Activated T-cell treated with anti-CD3 and anti-CD28 coated beads, Interleukin-2, amount 50 U/mL, for 72 hours (primary cell): ENCODE measurements at regions not wholly inside any gene's neighbourhood (a gene's known extent, or its start where the extent isn't known, plus 50 kb on each side); places are given as distances from the start of the nearest gene placed in this dataset.

ENCODE experiments used
- ATAC-seq, 2 donors: fragments of 150-1000 bp; cut with Tn5 transposase; replicated peaks in 1 of 2; 2 replicates each; pipeline ENCODE4 v1.10.0; 2021; ENCODE audit warnings: moderate library complexity in 2 of 2, mild to moderate bottlenecking in 1 of 2
- DNase-seq, 2 donors: peaks; one replicate each; pipeline ENCODE4 v3.0.0; 2021 to 2022; ENCODE audit warnings: mixed read lengths in 1 of 2
- H3K27ac Mint-ChIP-seq: one replicate; pipeline ENCODE4 v1.8.0; 2022; ENCODE audit warnings: mild to moderate bottlenecking, moderate library complexity, mixed read lengths
- H3K27me3 Mint-ChIP-seq: one replicate; pipeline ENCODE4 v1.8.0; 2022; ENCODE audit warnings: low read depth, mixed read lengths
- H3K36me3 Mint-ChIP-seq, 2 donors: one replicate each; pipeline ENCODE4 v1.8.0; 2022; ENCODE audit warnings: mixed read lengths in 2 of 2, mild to moderate bottlenecking in 1 of 2; ENCODE audit not compliant: insufficient read depth in 2 of 2
- H3K4me1 Mint-ChIP-seq: one replicate; pipeline ENCODE4 v1.8.0; 2022; ENCODE audit warnings: low read depth, mixed read lengths
- H3K4me3 Mint-ChIP-seq, 2 donors: one replicate each; pipeline ENCODE4 v1.8.0; 2022; ENCODE audit warnings: mild to moderate bottlenecking in 2 of 2, mixed read lengths in 2 of 2, moderate library complexity in 2 of 2
- H3K9me3 Mint-ChIP-seq, 2 donors: one replicate each; pipeline ENCODE4 v1.8.0; 2022; ENCODE audit warnings: mixed read lengths in 2 of 2

DNA sequence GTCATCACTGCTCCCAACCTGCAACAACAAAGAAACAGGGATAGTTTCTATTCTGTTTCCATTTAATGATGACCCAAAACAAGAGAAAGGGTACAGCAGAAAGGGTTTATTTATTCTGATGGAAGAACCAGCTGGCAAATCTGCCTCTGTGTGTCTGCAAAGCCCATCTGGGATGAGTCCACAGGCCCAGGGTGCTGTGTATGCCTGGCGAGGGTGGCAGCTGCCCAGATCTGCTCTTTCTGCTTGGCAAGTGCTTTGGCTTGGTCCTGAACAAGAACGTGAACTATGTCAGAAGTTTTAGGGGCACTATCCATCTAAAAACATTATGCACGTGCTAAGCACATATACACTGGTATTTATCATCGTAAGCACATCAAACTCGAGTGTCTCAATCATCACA is 333.8 kb downstream of the CXCL12 start:
- H3K27ac Mint-ChIP-seq, result no peak overlapping the region
- no peak for ATAC-seq
- H3K27me3 Mint-ChIP-seq, result peaks cover 36% of the 10 kb centered on the region
- H3K9me3 Mint-ChIP-seq, result no peaks in the 10 kb centered on the region
- peaks cover 4% of the 10 kb centered on the region for H3K4me1 Mint-ChIP-seq
- DNase-seq, result no peak
- H3K36me3 Mint-ChIP-seq, result no peaks in the 10 kb centered on the region
- no peak overlapping the region for H3K4me3 Mint-ChIP-seq

DNA sequence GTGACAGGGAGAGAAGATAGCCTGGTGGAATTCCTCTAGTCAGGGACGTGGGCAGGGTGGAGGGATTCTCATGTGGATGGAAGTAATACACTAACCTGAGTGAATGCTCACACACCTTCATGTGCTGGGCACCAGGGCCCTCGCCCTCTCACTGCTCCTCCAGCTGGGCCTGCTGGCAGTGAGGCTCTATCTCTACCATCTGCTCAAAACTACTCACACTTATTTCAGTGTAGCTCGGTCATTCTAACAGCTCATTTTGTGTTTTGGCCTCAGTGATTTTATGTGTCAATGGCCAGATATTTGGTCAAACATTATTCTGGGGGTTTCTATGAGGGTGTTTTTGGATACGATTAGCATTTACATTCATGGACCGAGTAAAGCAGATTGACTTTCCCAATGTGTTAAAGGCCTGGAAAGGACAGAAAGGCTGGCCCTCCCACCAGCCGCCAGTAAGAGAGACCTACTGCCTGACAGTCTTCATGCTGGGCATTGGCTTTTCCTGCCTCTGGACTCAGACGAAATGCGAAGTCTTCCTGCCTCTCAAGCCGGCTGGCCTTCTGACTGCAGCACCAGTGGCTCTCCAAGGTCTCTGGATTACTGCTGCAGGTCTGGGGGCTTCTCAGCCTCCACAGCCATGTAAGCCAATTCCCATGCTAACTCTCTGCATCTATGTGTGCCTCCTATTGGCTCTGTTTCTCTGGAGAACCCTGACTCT is 335.4 kb downstream of the CXCL12 start:
- ATAC-seq (no peak), DNase-seq (no peak)
- Mint-ChIP-seq H3K4me3 (no peak overlapping the region), H3K4me1 (peaks cover 4% of the 10 kb centered on the region), H3K9me3 (no peaks in the 10 kb centered on the region), H3K27ac (no peak overlapping the region), H3K27me3 (peaks cover 37% of the 10 kb centered on the region), H3K36me3 (no peaks in the 10 kb centered on the region)

DNA sequence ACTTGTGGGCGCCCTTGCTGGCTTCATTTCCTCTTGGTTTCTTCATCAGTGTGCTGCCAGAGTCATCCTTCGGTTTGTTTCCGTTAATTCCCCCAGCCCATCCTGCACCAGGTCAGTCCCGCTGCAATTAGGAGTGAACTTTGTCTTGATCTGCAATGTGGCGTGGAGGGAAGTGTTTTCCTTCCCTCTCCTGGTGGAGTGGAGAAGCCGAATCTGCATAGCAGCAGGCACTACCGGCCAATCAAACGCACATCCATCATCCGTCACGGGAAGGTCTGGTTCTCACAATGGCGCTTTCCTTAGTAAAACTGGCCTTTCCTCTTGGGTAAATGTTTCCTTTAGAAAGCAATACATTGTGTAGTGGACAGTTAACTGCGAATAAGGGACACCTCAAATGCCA is 337.5 kb downstream of the CXCL12 start:
- no peak overlapping the region for H3K27ac Mint-ChIP-seq
- H3K4me1 Mint-ChIP-seq, result peaks cover 4% of the 10 kb centered on the region

DNA sequence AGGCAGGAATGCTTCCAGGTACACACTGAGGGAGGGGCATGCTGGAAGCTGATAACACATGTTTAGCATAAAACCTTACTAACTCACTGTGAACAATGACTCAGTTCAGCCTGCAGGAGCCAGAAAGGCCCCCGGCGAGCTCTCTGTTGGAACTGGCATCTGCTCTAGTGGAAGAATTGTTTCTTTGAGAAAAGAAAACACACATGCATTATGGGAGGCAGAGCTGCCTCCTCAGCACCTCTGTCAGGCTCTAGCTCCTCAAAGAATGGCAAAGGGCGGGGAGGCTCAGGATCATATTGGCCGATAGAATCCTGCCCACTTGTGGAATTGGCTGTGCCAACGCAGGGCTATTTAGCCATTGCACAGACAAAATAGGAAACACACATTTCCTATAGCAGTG is 338.3 kb downstream of the CXCL12 start:
- no peak for ATAC-seq
- Mint-ChIP-seq H3K27ac (no peak overlapping the region), H3K4me1 (peaks cover 4% of the 10 kb centered on the region), H3K9me3 (no peaks in the 10 kb centered on the region), H3K27me3 (peaks cover 22% of the 10 kb centered on the region), H3K36me3 (no peaks in the 10 kb centered on the region), H3K4me3 (no peak overlapping the region)
- DNase-seq, result no peak

More for the DNA sequence above, 337.5 kb downstream of the CXCL12 start:
- Mint-ChIP-seq H3K9me3 (no peaks in the 10 kb centered on the region), H3K4me3 (no peak overlapping the region), H3K36me3 (no peaks in the 10 kb centered on the region), H3K27me3 (peaks cover 29% of the 10 kb centered on the region)
- ATAC-seq (no peak), DNase-seq (no peak)

DNA sequence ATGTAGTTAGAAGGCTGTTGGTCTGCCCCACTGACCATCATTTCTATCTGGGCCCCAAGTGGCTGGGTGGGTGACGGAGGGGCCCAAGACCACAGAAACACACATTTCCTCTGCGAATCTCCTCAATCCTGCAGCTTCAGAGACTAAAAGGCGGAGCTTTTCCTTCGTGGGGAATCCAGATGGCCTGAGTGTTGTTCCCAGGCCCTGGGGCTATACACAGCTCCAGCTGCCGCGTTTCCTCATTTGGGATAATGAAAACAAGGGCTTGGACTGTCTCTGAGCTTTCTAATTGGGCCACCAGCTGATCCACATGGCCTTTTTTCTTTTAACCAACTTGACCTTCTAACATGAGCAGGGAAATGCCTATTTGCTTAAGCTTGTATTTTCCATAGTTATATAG is 339.9 kb downstream of the CXCL12 start:
- Mint-ChIP-seq H3K27ac (no peak overlapping the region), H3K4me1 (peaks cover 4% of the 10 kb centered on the region), H3K27me3 (peaks cover 20% of the 10 kb centered on the region), H3K36me3 (no peaks in the 10 kb centered on the region), H3K4me3 (no peak overlapping the region), H3K9me3 (no peaks in the 10 kb centered on the region)
- ATAC-seq (no peak), DNase-seq (no peak)

DNA sequence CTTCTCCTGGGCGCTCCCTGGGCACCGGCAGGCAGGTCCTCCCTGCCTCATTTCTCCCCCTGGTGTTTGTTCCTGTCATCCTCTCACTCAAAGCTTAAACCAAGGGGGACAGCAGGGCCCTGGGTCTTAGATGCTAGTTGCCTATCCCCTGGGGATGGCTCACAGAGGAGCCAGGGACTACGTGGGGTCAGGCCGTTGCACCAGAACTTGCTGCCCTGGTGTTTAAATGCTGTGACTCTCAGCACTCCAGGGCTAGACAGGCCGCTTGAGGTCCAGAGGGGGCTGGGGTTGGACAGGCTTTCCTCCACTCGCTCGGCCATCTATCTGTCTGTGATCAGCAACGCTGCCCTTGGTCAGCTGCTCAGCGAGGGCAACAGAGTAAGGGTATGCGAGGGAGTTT is 340.3 kb downstream of the CXCL12 start:
- ATAC-seq, result no peak
- peaks cover 20% of the 10 kb centered on the region for H3K27me3 Mint-ChIP-seq
- no peaks in the 10 kb centered on the region for H3K9me3 Mint-ChIP-seq

DNA sequence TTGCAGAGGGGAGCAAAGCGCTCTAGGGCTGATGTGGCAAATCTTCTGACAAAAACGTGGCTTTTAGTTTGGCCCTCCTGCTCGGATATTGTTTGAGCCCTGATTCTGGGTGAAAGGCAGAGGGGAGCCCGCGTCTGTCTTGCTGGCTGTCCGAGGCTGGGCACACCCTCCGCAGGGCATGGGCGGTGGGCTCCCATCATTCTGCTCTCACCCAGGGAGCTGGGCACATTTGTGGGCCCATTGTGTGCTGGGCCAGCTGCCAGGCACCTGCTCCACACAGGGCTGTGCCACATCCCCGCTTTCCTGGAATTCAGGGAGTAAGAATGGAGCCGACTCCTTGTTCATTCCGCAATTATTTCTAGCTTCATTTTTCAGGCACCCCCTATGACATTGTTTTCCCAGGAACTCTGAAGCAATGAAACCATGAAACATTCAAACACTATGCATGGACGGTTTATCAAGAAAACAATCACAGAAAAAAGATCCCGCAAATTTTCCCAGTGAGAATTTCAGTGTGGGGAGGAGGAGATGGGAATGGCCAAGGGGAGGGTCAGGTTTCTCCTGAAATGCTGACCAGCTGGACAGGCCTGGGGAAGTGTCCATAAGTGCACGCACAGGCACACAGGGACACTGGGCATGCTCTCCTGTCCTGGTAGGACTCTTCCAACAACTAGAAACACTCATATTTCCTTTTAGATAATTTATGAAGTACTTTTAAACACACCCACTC is 341.1 kb downstream of the CXCL12 start:
- no peak for DNase-seq
- H3K27ac Mint-ChIP-seq, result no peak overlapping the region
- no peak for ATAC-seq
- no peaks in the 10 kb centered on the region for H3K36me3 Mint-ChIP-seq
- H3K27me3 Mint-ChIP-seq, result peaks cover 20% of the 10 kb centered on the region
- no peaks in the 10 kb centered on the region for H3K9me3 Mint-ChIP-seq
- no peak overlapping the region for H3K4me3 Mint-ChIP-seq
- peaks cover 4% of the 10 kb centered on the region for H3K4me1 Mint-ChIP-seq

More for the DNA sequence above, 340.3 kb downstream of the CXCL12 start:
- Mint-ChIP-seq H3K4me3 (no peak overlapping the region), H3K27ac (no peak overlapping the region), H3K36me3 (no peaks in the 10 kb centered on the region), H3K4me1 (peaks cover 4% of the 10 kb centered on the region)
- DNase-seq, result no peak

DNA sequence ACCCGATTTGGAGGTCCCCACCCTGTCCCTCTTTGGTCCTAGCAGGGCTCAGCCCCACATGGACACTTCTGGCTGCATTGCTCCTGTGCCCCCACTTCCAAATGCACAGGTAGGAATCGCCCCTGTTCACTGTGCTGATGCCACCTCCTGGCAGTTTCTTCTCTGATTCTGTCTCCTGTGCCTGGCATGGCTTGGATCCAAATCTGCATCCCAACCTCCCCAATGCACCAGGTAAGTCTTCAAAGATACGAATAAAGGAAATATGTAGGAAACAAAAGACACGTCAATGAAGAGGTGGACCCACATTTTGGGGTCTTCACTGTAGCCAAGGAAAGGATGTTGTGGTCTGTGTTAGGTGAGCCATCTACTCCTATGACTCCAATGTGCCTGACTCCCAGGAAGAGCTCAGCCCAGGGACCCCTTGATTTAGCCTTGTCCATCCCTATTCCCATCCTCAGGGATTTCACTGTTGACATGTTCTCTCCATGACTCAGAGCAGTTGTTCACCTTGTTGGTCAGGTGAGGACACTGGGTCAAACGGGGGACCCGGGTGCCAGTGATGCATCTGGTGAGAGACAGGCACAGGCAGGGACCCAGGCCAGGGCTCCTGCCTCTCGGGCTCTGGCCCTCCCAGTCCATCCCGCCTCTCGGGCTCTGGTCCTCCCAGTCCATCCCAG is 341.8 kb downstream of the CXCL12 start:
- Mint-ChIP-seq H3K9me3 (no peaks in the 10 kb centered on the region), H3K27ac (no peak overlapping the region), H3K36me3 (no peaks in the 10 kb centered on the region), H3K4me1 (peaks cover 4% of the 10 kb centered on the region), H3K27me3 (peaks cover 17% of the 10 kb centered on the region), H3K4me3 (no peak overlapping the region)
- DNase-seq, result no peak
- no peak for ATAC-seq

DNA sequence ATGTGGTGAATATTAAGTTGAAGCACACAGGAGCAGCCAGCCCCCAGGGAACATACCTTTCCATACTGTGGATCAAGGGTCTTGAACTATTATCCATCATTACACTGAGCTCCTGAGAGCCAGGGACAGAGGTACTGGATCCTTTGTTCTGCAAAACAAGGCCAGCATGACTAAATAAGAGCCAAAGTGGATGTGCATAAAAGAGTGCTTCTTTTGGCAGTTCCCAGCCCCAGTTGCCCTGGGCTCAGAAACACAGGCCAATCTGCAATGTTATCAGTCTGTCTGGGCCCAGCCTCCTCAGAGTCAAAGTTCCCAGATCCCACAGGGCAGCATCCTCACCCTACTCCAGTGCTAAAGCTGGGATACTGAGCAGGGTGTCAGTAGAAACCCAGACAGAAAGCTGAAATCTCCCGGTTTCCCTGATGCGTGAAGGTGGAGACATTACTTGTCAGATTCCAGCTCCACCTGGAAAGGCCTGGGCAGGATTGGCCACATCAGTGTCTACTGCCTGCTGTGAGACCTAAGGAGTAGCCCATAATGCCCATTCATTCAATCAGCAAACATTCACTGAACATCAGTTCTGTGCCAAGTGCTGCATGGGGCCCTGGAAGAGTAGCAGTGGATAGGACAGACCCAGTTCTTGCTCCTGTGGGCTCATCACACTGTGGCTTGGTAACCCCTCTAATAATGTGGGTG is 342.7 kb downstream of the CXCL12 start:
- peaks cover 9% of the 10 kb centered on the region for H3K27me3 Mint-ChIP-seq
- no peaks in the 10 kb centered on the region for H3K9me3 Mint-ChIP-seq
- H3K4me3 Mint-ChIP-seq, result no peak overlapping the region
- no peak for ATAC-seq
- H3K4me1 Mint-ChIP-seq, result peaks cover under 1% of the 10 kb centered on the region
- H3K36me3 Mint-ChIP-seq, result no peaks in the 10 kb centered on the region
- DNase-seq, result no peak
- no peak overlapping the region for H3K27ac Mint-ChIP-seq

DNA sequence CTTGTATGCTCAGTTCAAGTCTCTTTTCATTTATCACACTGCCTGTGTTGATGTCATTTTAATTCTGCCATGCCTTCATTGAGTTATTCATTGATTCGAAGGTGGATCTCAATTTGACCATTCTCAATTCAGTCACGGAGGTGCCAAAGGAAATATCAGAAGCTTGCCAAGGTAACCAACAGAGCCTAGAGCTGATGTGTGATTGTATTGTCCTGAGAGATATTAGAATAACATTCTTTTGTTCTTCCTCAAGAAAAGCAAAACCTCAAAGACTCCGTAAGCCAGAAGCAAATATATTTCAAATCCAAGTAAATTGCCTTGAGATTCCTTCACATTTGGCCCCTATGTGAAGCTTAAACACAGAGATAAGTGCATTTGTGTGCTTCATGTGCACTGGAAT is 345.3 kb downstream of the CXCL12 start:
- Mint-ChIP-seq H3K4me3 (no peak overlapping the region), H3K36me3 (no peaks in the 10 kb centered on the region), H3K27me3 (peaks cover 10% of the 10 kb centered on the region), H3K9me3 (no peaks in the 10 kb centered on the region), H3K27ac (no peak overlapping the region), H3K4me1 (no peaks in the 10 kb centered on the region)
- ATAC-seq (no peak), DNase-seq (no peak)

DNA sequence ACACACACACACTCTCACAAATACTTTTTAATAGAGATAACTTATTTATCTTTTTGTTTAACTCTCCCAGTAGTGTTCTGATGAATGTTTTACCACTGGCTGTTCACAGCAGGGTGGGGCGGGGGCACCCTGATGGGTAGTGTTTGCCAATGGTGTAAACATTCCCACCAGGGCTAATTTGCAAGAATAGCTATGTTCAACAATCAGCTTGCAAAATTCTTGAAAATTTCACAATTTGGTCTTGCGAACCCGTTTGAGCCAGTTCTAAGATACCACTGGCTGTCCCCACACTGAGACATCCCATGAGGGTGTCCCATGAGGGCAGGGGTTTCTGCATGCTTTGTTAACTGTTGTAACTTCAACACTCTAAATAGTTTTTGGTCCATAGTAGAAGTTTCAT is 348.5 kb downstream of the CXCL12 start:
- ATAC-seq (no peak), DNase-seq (no peak)
- no peaks in the 10 kb centered on the region for H3K4me1 Mint-ChIP-seq
- no peak overlapping the region for H3K4me3 Mint-ChIP-seq
- peaks cover 10% of the 10 kb centered on the region for H3K27me3 Mint-ChIP-seq
- no peaks in the 10 kb centered on the region for H3K9me3 Mint-ChIP-seq
- no peaks in the 10 kb centered on the region for H3K36me3 Mint-ChIP-seq
- no peak overlapping the region for H3K27ac Mint-ChIP-seq

DNA sequence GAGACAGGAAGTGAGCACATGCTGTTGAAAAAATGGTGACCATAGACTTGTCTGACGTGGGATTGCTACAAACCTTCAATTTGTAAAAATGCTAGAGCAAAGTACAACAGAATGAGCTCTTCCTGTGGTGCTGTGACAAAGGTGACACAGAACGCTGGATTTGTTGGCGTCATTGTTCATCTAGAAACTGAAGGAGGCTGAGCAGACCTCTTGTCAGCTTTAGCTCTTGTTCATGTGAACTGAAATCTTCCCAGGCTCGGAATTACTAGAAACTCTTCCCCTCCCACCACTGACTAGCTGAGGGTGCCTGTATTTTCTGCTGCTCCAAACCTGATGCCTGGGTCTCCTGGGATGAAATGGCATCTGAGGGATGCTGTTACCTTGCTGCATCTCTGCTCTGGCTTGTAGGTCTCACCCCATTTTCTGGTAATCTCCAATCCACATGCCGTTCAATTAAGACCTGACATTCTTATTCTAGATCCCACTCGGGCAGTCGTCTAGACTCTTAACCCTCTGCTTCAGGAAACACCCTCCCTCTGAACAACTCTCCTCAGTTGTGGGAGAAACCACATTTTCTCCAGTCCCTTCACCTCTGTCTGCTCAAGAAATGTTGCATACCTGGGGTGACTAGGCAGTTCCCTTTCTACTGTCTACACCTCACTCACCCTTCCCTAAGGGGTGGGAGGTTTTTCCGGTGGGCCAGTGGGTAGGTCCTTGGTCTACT is 349.3 kb downstream of the CXCL12 start:
- no peaks in the 10 kb centered on the region for H3K4me1 Mint-ChIP-seq
- H3K4me3 Mint-ChIP-seq, result no peak overlapping the region
- ATAC-seq (no peak), DNase-seq (no peak)
- H3K27me3 Mint-ChIP-seq, result peaks cover 10% of the 10 kb centered on the region
- no peak overlapping the region for H3K27ac Mint-ChIP-seq
- H3K9me3 Mint-ChIP-seq, result no peaks in the 10 kb centered on the region
- H3K36me3 Mint-ChIP-seq, result no peaks in the 10 kb centered on the region
